D341Med (cell line): ENCODE measurements at regions not wholly inside any gene's neighbourhood (a gene's known extent, or its start where the extent isn't known, plus 50 kb on each side); places are given as distances from the start of the nearest gene placed in this dataset.
"Not testable (repeated sequence)": the region's sequence is repeated elsewhere in the genome, so short reads cannot be mapped to it uniquely, and the experiment has no call there.

Source experiments
- DNase-seq: peaks from one replicate; pipeline ENCODE4 v3.0.0; 2012; ENCODE audit warnings: low spot score

DNA sequence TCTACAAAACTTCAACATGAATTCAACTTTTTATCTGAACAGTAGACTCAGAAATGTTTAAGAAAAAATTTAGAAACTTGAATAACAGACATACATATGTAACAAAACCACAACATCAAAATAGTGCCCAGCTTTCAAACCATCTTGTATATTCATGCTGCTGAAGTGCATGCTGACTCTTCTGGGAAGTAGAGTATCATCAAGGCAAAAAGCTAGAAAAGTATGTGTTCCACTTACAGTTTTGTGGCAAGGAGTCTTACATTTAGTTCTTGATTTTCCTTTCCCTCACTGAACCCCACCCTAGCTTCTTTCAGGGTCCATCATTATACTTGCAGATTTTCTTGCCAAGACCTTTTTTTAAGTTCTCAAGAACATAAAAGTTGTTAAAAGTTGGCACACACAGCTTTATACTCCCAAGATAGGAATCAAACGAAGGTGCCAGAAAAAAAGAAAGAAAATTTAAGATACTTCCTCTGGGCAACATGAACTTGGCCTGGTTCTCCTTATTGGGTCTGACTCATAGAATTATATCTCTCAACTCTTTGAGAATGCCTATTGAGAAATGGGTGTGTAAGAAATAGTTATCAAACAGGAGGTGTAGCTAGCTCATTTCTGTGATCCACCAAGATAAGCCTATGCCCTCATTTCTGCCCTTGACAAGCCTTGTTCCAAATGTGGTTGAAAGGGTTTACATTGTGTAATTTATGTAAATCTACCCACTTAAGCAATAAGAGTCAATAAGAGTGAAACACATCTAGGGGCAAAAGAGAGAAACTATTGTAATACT lies 667.6 kb upstream of the ACVR2A start:
- no peak for DNase-seq

DNA sequence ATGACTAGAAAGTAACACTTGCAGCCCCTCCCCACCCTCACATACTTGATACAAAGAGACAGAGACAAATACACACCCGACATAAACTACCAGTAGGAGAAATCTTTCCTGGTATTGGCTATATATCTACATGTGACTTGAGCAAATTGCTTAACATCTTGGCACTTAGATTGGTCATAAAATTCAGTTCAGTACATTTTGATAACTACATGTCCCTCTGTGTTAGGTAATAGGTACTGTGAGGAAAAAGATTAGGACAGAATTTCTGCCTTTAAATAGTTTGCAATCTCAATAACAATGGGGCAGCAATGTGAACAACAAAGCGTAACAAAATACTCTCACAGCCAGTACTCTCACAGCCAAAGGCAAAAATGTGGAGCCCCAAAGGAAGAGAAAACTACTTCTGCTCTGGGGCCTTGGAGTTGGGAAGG lies 670.0 kb upstream of the ACVR2A start:
- no peak for DNase-seq

DNA sequence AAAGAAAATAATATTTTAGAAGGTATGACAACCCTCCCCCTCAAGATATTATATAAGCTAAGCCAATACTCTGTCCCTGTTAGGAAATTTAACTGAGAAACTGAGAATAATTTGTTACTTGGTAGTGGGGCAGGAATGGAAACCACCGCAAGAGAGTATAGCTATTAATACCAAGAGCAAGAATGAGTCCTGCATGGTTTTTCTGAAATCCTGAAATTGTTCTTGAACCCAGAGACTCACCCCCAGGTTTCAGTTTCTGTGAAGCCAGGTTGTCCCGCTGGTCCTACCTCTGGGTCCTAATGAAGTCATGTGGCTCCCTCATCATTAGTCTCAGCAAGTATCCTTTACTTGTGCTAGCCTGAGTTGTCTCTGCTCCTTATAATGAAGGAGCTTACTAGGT lies 671.0 kb upstream of the ACVR2A start:
- DNase-seq, result no peak

DNA sequence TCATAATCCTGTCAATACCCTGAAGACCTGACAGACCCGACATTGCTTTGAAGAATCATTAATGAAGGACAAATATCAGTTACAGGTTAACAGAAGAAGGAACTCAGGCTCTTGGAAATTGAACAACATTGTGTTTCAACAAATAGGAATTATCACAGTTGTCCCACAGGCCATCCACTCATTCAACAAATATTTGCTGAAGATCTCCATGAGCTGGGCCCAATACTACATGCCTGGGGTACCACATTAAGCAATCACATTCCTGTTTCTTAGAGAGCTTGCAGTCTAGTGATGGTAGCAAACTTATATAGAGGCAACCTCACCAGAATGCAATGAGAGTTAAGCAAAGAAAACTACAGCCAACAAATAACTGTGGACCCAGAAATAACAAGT lies 671.6 kb upstream of the ACVR2A start:
- no peak for DNase-seq

DNA sequence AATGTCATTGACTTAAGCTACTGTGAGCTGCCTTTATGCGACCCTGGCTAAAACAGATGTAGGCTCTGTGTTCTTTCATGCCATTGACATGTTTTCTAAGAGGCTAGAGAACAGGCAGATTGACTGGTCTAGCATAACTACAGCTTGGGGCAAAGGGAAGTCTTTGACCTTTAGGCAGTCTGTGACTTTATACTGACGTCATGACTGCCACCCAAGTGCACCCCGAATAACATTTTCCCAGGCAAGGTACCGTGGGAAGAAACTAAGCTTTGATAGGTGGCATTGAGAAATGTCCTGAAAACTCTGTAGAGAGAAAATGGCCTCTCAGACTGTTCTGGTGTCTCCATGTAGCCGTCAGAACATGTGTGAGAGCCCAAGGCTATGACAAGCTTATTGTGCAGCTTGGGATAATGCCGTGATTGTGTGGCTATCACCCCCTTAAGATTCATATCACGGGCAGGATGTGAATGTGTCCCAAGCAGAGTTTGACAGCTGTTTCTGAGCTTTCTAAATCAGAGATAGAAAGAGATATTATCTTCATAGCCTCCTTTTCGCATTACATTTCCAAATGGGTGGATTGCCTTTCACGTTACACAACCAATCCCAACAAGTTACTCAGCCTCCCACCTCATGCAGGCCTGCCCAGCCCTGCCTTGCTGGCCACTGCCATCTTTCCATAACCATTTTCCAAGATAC lies 672.2 kb upstream of the ACVR2A start:
- no peak for DNase-seq

DNA sequence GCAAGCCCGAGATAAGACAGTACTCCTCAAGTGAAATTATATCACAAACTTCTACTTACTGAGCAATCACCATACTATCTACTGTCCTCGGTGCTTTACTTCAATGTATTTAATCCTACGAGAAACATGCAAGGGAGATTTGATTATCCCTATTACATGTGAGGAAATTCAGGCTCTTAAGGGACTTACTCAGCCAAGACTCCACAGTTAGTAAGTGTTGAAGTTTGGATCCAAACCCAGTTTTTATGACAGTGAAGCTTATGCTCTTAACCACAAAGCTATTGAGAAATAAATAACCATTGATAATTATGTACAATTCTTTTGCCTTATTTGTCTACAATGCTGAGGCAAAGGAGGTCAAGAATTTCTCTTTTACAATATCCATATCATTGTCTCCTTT lies 672.9 kb upstream of the ACVR2A start:
- DNase-seq, result no peak

DNA sequence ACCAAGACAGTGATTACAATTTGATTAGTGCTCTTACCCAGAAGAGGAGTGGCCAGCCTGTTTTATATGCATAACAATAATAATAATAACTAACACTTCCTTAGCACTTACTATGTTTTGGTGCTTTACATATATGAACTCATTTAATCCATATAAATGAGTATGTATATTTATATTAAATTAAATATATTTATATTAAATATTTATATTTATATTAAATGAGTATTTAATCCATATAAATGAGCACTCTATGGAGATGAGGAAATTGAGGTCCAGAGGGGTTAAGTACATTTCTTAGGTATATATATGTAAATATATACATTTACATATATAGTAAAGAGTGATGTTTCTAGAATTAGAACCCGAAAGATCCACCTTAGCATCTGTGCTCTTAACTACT lies 673.9 kb upstream of the ACVR2A start:
- DNase-seq, result no peak

DNA sequence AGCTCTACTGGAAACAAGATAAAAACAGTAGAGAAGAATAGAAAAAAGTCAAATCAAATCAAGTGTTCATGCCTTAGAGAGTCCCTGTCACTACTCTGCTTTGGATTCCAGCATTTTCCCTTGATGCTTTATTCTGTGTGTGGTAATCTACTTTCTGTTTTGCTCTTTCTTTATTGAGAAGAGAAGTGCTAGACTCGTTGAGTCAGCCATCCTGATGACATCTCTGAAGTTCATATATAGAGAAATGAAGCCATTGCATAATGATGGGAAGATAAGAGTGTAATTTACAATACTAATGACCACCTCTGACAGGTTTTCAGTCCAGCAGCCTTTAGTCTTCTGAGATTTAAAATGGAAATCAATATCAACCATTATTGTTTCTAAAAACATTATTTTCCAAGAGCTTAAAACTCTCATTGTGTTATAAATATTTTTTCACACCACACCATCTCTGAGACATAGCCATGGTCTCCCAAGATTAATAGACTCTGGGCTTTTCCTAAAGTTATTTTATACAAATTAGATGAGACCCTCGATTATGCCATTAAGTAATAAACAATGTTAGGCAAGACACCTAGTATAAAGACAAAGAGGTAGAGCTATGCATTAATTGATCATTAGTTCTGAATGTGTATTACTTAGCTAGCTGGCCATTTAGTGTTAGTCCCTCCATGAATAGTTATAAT lies 679.0 kb upstream of the ACVR2A start:
- DNase-seq, result no peak

DNA sequence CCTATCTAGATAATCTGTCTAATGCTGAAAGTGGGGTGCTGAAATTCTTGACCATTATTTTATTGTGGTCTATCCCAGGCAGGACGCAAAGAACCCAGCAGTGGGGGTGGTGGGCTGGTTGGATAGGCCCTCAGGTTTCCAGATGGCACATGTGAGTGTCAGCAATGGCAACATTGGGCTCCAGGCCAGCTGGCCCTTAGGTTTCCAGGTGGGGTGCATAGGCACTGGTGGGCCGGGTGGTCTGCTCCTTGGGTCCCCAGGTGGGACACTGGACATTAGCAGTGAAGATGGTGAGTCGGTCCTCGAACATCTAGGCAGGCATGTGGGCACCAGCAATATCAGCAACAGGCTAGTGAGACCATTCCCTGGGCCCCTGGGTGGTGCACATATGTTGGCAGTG lies 680.3 kb upstream of the ACVR2A start:
- DNase-seq, result no peak

DNA sequence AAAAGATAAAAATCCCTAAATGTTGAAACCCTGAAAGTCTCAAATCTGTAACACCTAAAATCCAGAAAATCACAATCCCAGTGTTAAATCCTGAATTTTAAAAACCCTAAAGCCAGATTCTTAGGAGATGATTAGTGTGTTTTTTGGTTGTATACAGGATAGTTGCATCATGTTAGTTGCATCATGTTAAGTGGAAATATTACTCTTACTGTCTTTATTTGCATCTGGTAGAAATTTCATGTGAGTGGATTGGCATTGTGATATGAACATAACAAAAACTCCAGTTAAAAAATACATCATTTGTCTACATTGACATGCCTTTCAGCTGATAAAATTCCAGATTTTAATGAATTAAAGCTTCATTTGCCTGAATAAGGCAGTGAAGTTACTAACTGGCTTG lies 683.1 kb upstream of the ACVR2A start:
- DNase-seq, result no peak

DNA sequence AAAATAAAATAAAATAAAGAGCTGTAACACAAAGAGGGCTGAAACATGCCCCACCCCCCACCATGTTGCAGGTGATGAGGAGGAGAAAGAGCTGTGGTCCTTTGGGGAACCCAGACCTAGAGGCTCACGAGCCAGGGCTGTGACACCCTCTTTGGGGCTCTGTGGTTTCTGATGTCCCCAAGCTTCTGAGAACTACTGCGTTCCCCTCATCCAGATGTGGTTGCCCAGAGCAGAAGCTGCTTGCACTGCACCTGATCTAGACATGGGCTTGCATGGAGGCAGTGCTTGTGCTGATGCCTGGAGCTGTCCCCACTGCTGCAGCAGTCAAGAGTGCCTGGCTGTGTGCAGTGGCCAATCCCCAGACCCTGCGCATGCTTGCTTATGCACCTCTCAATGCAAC lies 687.9 kb upstream of the ACVR2A start:
- DNase-seq, result no peak

DNA sequence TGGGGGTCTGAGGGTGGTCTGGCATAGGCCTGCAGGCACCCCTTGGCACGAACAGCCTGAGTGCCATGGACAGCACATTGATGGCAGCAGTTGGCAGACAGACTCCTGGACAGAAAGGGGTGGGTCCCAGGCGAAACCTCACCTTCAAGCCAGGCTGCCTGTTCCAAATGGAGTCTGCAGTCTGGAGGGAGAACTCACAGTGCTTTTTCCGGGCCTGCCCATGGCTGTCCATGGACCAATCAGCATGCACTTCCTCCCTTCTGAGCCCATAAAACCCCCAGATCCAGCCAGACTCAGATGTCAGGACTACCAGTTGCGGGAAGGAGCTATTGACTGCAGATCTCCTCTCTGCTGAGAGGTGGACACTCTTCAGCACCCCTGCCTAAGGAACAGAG lies 694.6 kb upstream of the ACVR2A start:
- DNase-seq, result no peak

DNA sequence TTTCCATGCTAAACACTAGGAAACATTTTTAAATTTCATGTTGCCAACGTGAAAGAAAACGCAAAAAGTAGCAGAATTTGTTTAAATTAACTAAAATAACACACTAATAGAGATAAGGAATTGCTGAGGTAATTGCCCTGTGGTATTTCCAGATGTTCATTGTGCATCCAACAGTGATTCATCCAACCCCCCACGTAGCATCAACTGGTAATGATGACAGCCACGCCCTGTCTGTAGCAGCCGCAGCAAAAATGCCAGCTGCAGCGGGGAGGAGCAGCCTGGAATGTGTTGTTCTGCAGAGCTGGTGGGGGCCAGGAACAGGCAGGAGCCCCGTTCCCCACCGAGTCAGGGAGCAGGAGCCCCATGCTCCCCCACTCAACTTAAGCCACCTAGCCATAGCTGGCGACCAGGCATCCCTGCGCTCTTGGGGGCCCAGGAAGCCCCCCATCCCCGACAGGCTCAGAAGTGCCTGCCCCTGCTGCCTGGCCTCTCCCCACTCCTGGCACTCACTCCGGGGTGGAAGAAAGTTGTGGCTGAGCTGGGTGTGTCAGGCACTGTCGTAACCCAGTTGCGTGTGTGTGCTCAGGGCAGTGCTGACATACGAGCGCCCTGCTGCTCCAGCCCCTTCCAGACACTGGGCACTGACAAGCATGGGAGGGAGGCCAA lies 695.1 kb upstream of the ACVR2A start:
- DNase-seq, result no peak

DNA sequence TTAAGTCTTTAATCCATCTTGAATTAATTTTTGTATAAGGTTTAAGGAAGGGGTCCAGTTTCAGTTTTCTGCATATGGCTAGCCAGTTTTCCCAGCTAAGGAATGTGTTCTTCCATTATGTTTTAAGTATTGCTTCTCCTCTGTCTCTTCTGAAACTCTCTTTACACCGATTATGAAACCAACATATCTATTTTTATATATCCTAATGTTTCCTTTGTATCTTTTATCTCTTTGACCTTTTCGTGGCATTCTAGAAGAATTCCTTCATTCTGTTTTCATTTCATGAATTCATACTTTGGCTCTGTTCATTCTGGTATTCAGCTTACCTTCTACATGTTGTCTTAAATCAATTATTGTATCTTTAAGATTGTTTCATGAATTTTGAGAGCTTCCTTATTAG lies 697.0 kb upstream of the ACVR2A start:
- DNase-seq, result no peak

DNA sequence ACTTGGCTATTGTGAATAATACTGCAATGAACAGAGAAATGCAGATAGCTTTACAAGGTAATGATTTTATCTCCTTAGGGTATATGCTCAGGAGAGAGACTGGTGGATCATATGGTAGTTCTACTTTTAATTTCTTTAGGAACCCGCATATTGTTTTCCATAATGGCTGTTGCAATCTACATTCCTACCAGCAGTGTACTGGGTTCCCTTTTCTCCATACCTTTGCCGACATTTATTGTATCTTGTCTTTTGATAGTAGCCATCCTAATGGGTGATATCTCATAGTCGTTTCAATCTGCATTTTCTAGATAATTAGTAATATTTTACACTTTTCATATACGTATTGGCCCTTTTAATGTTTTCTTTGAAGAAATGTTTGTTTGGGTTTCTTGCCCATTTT lies 702.9 kb upstream of the ACVR2A start:
- DNase-seq, result no peak

DNA sequence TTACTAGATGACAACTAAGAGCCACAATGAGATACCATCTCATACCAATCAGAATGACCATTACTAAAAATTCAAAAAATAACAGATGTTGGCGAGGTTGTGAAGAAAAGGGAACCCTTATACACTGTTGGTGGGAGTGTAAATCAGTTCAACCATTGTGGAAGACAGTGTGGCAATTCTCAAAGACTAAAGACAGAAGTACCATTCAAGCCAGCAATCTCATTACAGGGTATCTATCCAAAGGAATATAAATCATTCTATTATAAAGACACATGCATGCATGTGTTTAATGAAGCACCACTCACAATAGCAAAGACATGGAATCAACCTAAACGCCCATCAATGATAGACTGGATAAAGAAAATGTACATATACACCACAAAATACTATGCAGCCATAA lies 705.1 kb upstream of the ACVR2A start:
- not testable (repeated sequence) for DNase-seq

DNA sequence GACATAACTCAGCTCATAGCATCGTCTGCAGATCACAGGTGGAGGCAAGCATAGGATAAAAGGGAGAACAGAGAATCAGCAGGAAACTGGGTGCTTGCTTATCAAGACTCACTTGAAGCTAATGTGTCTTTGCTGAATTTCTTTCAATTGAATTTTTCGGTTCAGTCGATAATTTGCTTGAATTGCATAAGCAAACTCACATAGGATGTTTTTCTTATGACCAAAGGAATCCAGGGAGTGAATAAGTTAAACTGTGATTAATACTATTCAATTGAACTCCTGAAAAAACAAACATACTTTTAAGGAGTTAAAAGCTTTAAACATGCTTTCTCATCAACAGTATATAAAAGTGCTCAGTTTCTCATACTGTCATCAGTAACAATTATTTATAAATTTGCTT lies 707.1 kb upstream of the ACVR2A start:
- no peak for DNase-seq

DNA sequence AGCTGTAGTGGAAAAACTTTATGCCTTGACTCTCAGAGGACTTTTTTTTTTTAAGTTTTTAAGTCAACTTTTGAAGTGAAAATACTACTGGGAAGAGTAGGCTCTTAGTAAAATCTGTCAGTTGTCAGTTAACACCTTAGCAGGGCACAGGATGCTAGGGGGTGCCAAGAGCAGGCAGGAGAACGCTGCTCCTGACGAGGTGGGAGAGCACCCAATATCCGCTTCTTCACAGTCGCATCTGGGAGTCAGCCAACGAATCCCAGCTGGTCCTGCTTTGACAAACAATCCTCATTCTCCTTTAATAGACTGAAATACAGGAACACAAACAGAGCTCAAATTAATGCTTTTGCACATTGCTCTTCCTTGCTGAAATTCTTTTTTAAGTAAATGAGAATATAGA lies 709.5 kb upstream of the ACVR2A start:
- DNase-seq, result no peak

DNA sequence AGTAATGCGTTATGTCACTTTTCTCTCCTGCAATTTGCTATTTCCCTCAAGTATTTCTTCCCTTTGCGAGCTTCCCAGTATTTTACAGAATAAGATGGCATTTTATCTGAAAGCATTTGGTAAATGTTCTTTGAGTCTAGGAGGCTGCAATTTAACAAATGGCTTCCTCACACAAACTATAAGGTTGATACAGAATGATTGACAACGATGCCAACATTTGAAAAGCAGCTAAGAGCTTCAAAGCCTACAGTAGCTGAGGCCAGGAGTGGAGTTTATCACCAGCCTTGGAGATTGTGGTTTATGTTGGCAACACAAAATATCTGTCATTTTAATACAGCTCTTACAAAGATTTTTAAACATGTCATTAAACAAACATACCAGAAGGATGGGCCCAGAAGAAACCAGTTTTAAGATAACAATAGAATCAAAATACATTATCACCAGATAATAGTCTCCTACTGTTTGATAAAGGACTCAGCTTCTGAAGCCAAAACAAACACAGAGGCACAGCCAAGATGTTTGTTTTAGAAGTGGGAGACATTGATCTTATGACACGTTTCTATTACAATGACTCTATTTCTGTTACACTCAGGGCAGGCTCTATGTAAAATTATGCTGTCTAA lies 711.4 kb upstream of the ACVR2A start:
- DNase-seq, result no peak

DNA sequence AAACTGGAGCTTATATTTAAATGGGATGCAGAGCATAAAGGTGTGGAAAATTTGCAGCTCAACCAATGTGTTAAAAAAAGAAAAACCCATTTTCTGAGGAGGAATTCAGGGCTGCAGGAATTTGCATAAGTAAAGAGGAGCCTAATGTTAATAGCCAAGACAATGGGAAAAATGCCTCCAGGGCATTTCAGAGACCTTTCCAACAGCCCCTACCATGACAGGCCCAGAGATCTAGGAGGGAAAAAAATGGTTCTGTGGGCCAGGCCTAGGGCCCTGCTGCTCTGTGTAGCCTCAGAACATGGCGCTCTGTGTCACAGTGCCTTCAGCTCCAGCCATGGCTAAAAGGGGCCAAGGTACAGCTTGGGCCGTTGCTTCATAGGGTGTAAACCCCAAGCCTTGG lies 719.7 kb upstream of the ACVR2A start:
- no peak for DNase-seq

DNA sequence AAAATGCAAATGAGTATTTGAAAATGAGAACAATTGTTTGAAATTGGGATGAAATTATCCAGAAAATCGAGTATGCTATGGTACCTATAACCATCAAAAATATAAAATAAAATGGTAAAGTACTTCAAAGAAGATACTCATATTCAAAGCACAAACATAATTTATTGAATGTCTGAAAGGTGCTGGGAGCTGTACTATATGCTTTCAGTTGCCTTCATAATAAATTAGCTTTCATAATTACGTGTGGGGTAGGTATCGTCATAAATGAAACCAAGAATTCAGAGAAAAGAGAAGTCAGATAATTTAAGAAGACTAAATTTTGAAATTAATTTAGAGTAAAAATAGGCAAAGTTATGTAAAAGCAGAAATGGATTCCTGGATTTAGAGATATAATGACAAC lies 721.9 kb upstream of the ACVR2A start:
- DNase-seq, result no peak

DNA sequence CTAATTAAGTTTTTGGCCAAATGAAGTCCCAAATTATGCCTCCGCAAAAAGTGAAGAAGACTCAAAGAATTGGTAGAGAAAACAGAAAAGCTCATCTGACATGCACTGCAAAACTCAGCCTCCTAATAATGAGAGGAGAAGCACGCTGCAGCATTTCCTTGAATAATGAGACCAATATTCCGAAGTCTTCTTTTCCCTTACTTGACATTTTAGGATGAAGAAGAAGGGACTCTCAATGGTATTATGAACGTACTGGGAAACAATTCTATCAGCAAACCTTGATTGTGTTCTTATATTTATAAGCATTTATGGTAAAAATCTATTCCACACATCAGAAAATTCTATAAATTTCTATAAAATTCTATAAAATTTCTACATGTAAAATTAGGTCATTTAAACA lies 733.9 kb upstream of the ACVR2A start:
- DNase-seq, result no peak
